ENCODE measurements at regions not wholly inside any gene's neighbourhood (a gene's known extent, or its start where the extent isn't known, plus 50 kb on each side); places are given as distances from the start of the nearest gene placed in this dataset.
A peak's percentile ranks its signal among the peaks of the same experiment; 100 is the strongest.

GRCh38 chr6:25042536-25042935 lies 106.8 kb upstream of the RIPOR2 start:
- Mint-ChIP-seq H3K9me3 (no peaks in the 10 kb centered on the region), H3K27ac (no peak overlapping the region), H3K4me1 (ENCODE audit: low read depth) (peaks cover 11% of the 10 kb centered on the region), H3K36me3 (ENCODE audit: low read depth) (no peaks in the 10 kb centered on the region), H3K4me3 (no peak overlapping the region), H3K27me3 (ENCODE audit: insufficient read depth) (no peaks in the 10 kb centered on the region; the same call in 1 of the 2 replicates)
- DNase-seq, result no peak
- TF ChIP-seq CTCF (IDR thresholded peaks at IDR 0.05), result no peak

DNA sequence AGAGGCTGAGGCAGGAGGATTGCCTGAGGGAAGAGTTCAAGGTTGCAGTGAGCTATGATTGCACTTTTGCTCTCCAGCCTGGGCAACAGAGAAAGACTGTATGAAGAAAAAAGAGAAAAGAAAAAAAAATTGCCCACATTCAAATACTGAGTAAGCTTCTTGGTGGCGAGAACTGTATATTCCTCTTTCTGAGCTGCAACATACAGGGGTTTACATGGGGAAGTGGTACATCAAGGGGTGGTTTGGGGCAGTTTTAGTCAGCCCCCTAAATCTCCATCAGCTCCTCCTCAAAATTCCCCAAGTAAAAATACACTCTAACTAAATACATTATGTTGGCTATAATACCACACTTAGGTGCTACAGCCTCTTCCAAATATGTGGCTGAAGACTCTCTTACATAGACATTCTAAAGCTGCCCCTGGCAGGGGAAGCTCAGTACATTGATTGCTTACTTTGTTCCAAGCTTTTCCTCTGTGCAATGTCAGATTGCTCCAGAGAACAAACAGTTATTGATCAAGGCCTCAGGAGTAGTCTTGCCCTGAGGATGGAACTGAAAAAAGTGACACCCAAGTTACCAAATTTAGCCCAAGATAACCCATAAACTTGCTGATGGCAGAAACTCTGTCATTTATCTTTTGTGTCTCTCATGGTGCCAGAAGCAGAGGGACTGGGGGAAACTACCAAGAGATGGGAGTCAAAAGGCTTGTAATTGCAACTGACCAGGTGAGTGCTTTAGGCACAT lies 107.4 kb upstream of the RIPOR2 start:
- TF ChIP-seq CTCF (IDR thresholded peaks at IDR 0.05), result no peak
- Mint-ChIP-seq H3K9me3 (no peaks in the 10 kb centered on the region), H3K4me3 (no peak overlapping the region), H3K27ac (no peak overlapping the region), H3K4me1 (ENCODE audit: low read depth) (peaks cover 15% of the 10 kb centered on the region), H3K36me3 (ENCODE audit: low read depth) (no peaks in the 10 kb centered on the region), H3K27me3 (ENCODE audit: insufficient read depth) (no peaks in the 10 kb centered on the region; the same call in 1 of the 2 replicates)
- DNase-seq, result no peak

DNA sequence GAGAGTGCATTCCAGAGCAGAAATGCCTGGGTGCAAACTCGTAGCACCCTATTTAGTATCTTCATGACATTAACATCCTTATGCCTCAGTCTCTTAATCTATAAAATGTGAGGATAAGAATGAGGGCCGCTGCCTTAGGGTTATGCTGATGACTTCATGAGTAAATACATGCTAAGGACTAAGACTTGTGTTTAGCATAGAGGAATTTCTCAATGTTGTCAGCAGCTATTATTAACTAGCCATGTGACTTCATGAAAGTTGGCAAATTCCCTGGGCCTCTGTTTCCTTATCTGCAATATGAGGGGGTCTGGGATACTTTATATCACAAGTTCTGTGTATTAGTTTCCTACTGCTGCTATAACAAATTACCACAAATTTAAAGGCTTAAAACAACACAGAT lies 108.1 kb upstream of the RIPOR2 start:
- Mint-ChIP-seq H3K4me1 (ENCODE audit: low read depth) (peaks cover 23% of the 10 kb centered on the region), H3K4me3 (no peak overlapping the region), H3K36me3 (ENCODE audit: low read depth) (no peaks in the 10 kb centered on the region), H3K27me3 (ENCODE audit: insufficient read depth) (no peaks in the 10 kb centered on the region; the same call in 1 of the 2 replicates), H3K9me3 (no peaks in the 10 kb centered on the region), H3K27ac (no peak overlapping the region)
- TF ChIP-seq CTCF (IDR thresholded peaks at IDR 0.05), result no peak
- no peak for DNase-seq

DNA sequence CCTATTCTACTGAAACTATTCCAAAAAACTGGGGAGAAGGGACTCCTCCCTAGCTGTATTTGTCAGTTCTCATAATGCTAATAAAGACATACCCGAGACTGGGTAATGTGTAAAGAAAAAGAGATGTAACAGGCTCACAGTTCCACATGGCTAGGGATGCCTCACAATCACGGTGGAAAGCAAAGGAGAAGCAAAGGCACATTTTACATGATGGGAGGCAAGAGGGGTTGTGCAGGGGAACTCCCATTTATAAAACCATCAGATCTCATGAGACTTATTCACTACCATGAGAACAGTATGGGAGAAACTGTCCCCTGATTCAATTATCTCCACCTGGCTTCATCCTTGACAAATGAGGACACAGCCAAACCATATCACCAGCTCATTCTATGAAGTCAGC lies 111.2 kb upstream of the RIPOR2 start:
- no peak overlapping the region for H3K4me3 Mint-ChIP-seq

DNA sequence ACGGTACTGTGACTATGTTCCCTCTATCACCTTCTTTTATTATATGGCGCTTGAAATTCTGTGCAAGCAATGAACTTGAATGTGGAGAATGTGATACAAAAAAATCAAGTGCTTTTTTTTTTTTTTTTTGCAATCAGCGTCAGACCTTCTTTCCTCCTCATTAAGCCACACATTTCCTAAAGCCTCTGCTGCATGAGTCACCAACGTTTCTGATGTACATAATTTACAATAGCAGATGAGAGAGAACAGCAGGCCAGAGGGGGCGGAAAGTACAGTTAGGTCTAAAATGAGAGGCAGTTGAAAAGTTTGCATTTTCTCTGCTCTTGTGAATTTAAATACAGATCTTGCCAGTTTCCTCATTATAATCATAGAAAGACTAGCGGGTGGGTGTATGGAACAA lies 114.6 kb upstream of the RIPOR2 start:
- Mint-ChIP-seq H3K27ac (peak overlapping the region; percentile 78), H3K4me1 (ENCODE audit: low read depth) (peaks cover 74% of the 10 kb centered on the region), H3K27me3 (ENCODE audit: insufficient read depth) (no peaks in the 10 kb centered on the region; the same call in 1 of the 2 replicates), H3K4me3 (peak overlapping the region; percentile 72), H3K9me3 (no peaks in the 10 kb centered on the region), H3K36me3 (ENCODE audit: low read depth) (no peaks in the 10 kb centered on the region)
- TF ChIP-seq CTCF (IDR thresholded peaks at IDR 0.05), result no peak
- peak; percentile 78 for DNase-seq

More for the DNA sequence above, 111.2 kb upstream of the RIPOR2 start:
- no peaks in the 10 kb centered on the region for H3K9me3 Mint-ChIP-seq
- no peaks in the 10 kb centered on the region for H3K36me3 Mint-ChIP-seq (ENCODE audit: low read depth)
- TF ChIP-seq CTCF (IDR thresholded peaks at IDR 0.05), result no peak
- DNase-seq, result no peak
- peaks cover 42% of the 10 kb centered on the region for H3K4me1 Mint-ChIP-seq (ENCODE audit: low read depth)
- H3K27me3 Mint-ChIP-seq (ENCODE audit: insufficient read depth), result no peaks in the 10 kb centered on the region; the same call in 1 of the 2 replicates
- no peak overlapping the region for H3K27ac Mint-ChIP-seq
